ENCODE measurements at regions not wholly inside any gene's neighbourhood (a gene's known extent, or its start where the extent isn't known, plus 50 kb on each side); places are given as distances from the start of the nearest gene placed in this dataset.

DNA sequence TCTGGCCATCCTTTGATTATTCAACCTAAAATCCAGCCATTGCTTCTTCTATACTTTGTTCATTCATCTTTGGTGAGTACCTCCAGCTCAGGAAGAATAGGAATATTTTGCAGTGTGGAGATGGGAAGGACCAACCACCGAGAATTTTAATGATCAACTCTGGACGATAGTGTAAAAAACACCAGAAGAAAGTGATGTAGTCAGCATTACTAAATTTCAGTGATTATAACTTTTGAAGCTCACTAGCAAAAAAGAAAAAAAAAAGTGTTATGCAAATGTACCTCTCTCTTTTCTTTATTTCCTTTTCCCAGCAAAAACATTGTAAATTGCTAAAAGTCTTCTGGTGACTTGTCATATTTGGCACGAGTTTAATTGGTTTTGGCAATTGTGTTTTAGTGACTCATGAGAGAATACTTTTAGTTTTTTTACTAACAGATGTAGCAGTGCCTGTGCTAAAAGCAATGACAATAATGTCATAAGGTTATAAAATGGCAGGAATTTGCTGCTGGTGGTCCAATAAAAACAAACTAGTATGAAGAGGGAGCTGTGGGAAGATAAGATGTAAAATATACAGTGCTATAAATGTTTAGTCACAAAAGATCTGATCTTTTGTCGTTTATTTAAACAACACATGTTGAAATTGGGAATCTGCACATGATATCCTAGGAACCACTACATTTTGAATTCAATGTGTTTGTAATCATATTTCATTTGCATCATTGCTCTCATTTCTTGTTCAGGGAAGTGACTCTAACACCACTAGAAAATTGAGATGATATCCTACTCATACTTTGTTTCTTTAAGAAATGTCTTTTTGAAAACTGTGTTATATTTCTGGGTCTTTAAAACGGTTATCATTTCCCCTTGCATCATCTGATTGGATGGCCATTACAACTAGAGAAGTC is 81.3 kb upstream of the ERCC6L2 start:
- H3K9me3 Mint-ChIP-seq = no peaks in the 10 kb centered on the region
- TF ChIP-seq EZH2phosphoT487 (IDR thresholded peaks at IDR 0.05; ENCODE audit: unreplicated experiment) = no peak
- no peak for TF ChIP-seq NANOG (IDR thresholded peaks at IDR 0.05; ENCODE audit: borderline replicate concordance)
- no peak for TF ChIP-seq JUNB (IDR thresholded peaks at IDR 0.05; ENCODE audit: unreplicated experiment)
- no peak for TF ChIP-seq POLR2AphosphoS5 (IDR thresholded peaks at IDR 0.05; ENCODE audit: low read depth)
- TF ChIP-seq CREB1 (CRISPR knock-in tag; IDR thresholded peaks at IDR 0.05; ENCODE audit: low read depth) = no peak
- no peak for TF ChIP-seq EZH2 (IDR thresholded peaks at IDR 0.05; ENCODE audit: low read depth, unreplicated experiment)
- TF ChIP-seq CTCF (conservative IDR thresholded peaks at IDR 0.05; ENCODE audit: low read depth in 2 of 2) = no peak
- no peak for TF ChIP-seq ZNF331 (CRISPR knock-in tag; IDR thresholded peaks at IDR 0.05; ENCODE audit: low read depth)
- no peak for TF ChIP-seq ZNF114 (CRISPR knock-in tag; IDR thresholded peaks at IDR 0.05)
- no peak for TF ChIP-seq STAT1 (IDR thresholded peaks at IDR 0.05; ENCODE audit: unreplicated experiment)
- TF ChIP-seq, protein P1, sequence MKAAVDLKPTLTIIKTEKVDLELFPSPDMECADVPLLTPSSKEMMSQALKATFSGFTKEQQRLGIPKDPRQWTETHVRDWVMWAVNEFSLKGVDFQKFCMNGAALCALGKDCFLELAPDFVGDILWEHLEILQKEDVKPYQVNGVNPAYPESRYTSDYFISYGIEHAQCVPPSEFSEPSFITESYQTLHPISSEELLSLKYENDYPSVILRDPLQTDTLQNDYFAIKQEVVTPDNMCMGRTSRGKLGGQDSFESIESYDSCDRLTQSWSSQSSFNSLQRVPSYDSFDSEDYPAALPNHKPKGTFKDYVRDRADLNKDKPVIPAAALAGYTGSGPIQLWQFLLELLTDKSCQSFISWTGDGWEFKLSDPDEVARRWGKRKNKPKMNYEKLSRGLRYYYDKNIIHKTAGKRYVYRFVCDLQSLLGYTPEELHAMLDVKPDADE (IDR thresholded peaks at IDR 0.05) = no peak
- TF ChIP-seq ZNF462 (CRISPR knock-in tag; IDR thresholded peaks at IDR 0.05) = no peak
- no peak for TF ChIP-seq REST (IDR thresholded peaks at IDR 0.05; ENCODE audit: unreplicated experiment)
- ATAC-seq = no peak

More for the DNA sequence above, 81.3 kb upstream of the ERCC6L2 start:
- Histone ChIP-seq H3K79me2 (replicated peaks; ENCODE audit: insufficient read depth) (no peaks in the 10 kb centered on the region), H3F3A (replicated peaks; ENCODE audit: low read depth) (no peaks in the 10 kb centered on the region), H3K27ac (ENCODE audit: low read depth) (no peak overlapping the region), H4K20me1 (replicated peaks; ENCODE audit: insufficient read depth) (no peaks in the 10 kb centered on the region; the same call in 1 of the 2 replicates), H3K27me3 (ENCODE audit: insufficient read depth) (no peaks in the 10 kb centered on the region), H3K9me2 (ENCODE audit: insufficient read depth) (no peaks in the 10 kb centered on the region; the same call in 1 of the 2 replicates), H3K4me1 (ENCODE audit: insufficient read depth) (peaks cover 11% of the 10 kb centered on the region; the same call in 1 of the 2 replicates), H3K4me2 (no peak overlapping the region), H2AFZ (no peak overlapping the region), H3K4me3 (no peak overlapping the region), H3K36me3 (ENCODE audit: insufficient read depth) (no peaks in the 10 kb centered on the region)
- Mint-ChIP-seq H3K4me1 (peaks cover 7% of the 10 kb centered on the region; the same call in 2 of the 3 replicates), H3K4me3 (no peak overlapping the region), H3K27me3 (ENCODE audit: insufficient read depth, low read depth, poor library complexity) (peaks cover 6% of the 10 kb centered on the region), H3K36me3 (ENCODE audit: low read depth) (no peaks in the 10 kb centered on the region), H3K27ac (no peak overlapping the region)
- DNase-seq (ENCODE audit: low spot score) = no peak

Data from GM23338 (cell line).